ENCODE measurements at regions not wholly inside any gene's neighbourhood (a gene's known extent, or its start where the extent isn't known, plus 50 kb on each side); places are given as distances from the start of the nearest gene placed in this dataset.
A peak's percentile ranks its signal among the peaks of the same experiment; 100 is the strongest.

DNA sequence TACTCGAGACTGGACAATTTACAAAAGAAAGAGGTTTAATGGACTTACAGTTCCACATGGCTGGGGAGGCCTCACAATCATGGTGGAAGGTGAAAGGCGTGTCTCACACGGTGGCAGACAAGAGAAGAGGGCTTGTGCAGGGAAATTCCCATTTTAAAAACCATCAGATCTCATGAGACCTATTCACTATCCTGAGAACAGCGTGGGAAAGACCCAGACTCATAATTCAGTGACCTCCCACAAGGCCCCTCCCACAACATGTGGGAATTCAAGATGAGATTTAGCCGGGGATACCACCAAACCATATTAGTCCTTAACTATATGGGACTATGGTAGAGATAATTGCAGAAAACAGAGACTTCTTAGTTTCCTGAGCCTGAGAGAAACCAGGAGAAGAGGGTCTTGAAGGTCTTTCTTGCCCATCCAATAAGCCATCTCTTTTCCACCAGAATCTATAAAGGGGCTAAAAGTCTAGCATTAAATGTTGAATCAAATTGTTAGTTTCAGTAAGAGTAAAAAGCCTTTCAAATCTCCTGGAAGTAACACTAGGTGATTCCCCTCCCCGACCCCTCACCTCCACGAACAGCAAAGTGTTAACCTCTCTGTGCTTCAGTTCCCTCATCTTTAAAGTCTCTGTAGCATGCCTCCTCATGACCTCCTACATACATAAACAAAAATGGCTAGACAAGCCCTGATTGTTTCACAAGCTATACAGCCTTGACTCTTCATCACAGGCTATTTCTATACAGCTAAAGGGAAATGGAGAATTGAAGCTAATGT, 259.1 kb downstream of the TMEM167A start:
- H3K4me3 ChIP-seq (ENCODE audit: low read depth, low read length), result no peak overlapping the region
- no peak for DNase-seq (ENCODE audit: low read depth)

DNA sequence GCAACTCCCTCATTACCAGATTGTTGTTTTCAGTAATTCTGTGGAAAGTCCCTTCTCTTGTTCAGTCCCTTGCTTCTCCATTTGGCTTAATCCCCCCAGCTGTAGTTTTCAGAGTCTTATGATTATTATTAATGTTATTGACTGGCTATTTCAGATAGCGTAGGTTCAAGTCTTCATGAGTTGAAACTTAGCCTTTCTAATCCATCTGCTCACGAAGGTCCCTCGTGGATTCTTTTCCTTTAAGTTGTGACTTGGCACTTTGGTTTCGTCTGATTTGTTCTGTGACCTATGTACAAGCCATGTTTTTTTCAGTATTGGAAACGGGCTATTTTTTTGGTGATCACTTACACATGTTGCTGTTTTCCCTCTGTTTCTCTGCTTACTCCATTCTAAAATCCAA, 260.3 kb downstream of the TMEM167A start:
- no peak for DNase-seq (ENCODE audit: low read depth)
- H3K4me3 ChIP-seq (ENCODE audit: low read depth, low read length), result no peak overlapping the region

DNA sequence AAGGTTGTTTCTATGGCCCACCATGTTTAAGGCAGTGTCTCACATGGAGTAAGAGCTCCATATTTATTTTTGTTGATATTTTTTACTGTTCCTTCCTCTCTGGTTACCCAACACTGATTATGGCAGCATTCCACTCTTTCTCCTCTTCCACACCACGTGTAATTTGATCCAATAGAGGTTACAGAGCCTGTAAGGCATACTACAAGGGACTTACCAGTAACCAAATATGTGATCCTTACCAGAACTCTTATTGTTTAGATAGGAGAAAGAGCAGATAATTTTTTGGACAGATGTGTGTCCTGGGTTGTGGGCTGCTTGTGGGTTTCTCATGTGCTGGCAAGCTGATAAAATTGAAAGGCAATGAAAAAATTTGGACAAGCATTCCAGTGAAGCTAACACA, 261.3 kb downstream of the TMEM167A start:
- no peak for DNase-seq (ENCODE audit: low read depth)

DNA sequence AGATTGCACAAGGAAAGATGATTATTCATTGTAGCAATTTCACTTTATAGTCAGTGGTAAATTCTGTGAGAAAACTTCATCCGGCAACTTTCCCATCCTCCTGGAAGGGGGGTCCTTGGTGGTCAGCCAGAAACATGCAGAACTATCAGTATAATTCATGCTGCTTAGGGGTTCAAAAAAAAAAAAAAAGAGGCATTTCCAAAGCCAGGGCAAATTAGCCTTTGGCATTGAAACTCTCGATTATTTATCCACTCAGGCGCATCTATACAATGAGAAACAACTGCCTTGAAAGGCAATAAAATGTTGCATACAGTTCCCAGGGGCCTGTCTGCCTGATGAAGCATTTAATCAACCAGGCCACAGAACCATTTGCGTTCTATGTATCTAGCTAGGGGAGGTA, 263.3 kb downstream of the TMEM167A start:
- no peak overlapping the region for H3K4me3 ChIP-seq (ENCODE audit: low read depth, low read length)
- DNase-seq (ENCODE audit: low read depth), result no peak

More for the DNA sequence above, 261.3 kb downstream of the TMEM167A start:
- H3K4me3 ChIP-seq (ENCODE audit: low read depth, low read length), result no peak overlapping the region

DNA sequence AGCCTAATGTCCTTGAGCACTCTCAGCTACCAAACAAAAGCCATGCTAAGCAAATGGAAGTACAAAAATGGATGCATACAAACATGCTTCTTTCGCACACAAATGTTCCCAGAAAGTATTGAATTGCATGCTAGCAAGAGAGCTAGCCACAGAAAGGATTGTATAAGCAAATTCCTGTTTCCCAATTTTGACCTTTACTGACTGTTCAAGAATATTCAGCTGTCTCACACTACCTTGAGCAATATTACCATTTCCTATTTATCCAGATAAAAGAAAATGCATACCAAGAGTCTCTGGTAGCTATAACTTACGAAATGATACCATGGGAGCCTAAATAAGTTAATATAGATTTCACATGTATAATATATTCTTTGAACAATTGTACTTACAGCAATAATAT, 264.6 kb downstream of the TMEM167A start:
- no peak overlapping the region for H3K4me3 ChIP-seq (ENCODE audit: low read depth, low read length)
- peak; percentile 42 for DNase-seq (ENCODE audit: low read depth)

DNA sequence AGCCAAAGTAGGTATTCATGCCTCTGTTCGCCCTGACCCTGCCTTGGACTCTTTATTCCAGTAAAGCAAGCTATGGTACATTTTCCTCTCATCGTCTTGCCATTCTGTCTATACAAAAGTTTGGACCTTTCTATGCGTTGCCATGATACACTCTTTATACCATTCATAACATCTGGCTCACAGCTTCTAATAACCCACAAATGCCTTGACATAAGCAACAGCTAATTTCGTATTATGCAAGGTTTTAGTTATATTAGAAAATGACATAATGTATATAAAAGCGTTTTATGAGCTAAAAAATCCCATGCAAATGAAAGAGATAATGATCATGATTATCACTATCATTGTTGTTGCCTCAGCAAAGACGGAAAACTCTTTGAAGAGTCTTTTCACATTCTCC, 265.7 kb downstream of the TMEM167A start:
- no peak for DNase-seq (ENCODE audit: low read depth)
- H3K4me3 ChIP-seq (ENCODE audit: low read depth, low read length), result no peak overlapping the region

DNA sequence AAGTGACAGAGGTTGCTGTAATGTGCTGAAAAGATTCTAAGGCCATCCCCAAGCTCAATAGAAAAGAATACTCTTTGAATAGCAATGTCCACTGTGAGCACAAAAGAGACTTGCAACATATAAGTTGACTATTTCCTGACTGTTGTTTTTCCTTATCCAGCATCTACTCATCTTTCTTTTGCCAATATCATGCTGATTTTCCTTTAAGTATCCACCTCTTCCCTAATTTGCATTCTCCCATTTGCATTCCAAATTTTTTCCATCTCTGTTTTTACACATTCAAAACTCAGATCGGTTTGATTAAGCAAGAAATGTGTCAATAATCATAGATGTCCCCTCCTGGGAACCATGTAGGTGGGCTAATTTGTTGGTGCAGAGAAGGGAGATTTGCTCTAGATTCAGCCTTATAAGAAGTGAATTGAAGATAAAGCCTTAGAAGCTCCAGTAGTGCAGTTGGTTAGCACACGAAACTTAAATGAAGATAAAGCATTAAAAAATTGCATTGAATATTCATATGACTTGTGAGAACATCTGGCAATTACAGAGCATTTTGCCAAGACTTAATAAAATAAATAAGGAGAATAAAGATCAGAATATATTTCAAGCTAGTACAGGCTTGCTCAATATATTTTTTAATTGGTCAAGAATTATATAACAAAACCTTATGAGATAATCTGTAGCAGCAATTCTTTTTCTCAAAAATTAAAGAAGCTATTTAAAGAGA, 267.6 kb downstream of the TMEM167A start:
- DNase-seq (ENCODE audit: low read depth), result no peak
- no peak overlapping the region for H3K4me3 ChIP-seq (ENCODE audit: low read depth, low read length)

DNA sequence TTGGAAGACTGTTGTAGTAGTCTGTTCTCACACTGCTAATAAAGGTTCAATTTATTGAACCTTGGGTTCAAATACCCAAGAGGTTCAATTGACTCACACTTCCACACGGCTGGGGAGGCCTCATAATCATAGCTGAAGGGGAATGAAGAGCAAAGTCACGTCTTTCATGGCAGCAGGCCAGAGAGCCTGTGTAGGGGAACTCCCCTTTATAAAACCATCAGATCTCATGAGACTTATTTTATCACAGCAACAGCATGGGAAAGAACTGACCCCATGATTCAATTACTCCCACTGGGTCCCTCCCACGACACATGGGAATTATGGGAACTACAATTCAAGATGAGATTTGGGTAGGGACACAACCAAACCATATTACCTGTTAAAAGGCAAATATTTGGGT, 268.2 kb downstream of the TMEM167A start:
- peak; percentile 41 for DNase-seq (ENCODE audit: low read depth)

DNA sequence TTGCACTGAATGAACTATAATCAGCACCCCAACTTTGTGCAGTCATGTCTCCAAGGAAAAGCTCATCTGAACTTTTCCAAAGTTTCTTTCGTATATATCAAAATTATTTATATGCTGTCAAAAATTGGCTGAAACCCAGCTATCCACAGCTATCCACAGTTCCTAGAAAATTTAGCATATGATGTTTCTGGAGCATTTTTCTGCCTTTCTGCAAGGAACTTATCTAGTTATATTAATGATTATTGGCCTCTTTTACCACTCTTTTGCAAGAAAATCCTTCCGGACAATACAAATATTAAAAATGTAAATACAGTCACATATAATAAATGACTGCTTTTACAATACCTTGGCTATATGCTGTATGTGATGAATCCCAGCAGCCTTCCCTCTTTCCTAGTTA, 270.2 kb downstream of the TMEM167A start:
- DNase-seq (ENCODE audit: low read depth), result no peak
- H3K4me3 ChIP-seq (ENCODE audit: low read depth, low read length), result no peak overlapping the region

More for the DNA sequence above, 268.2 kb downstream of the TMEM167A start:
- H3K4me3 ChIP-seq (ENCODE audit: low read depth, low read length), result no peak overlapping the region

DNA sequence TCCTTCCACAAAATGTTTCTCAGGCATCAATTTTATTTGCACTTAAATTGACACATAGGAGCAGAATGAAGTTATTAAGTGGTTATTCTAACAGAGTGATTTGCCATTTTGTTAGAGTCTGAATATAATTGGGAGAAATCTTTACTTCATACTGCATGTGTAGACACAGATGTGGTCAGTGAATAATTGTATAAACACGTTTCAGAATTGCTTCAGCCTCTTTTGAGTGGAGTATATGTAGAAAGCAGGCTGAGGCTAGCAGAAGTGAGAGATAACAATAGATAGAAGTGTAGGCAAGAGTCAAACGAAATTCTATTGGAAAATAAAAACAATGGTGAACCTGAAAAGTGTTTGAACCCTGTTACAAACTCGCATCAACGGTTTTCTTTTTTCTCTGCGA, 270.7 kb downstream of the TMEM167A start:
- H3K4me3 ChIP-seq (ENCODE audit: low read depth, low read length), result no peak overlapping the region
- DNase-seq (ENCODE audit: low read depth), result no peak

DNA sequence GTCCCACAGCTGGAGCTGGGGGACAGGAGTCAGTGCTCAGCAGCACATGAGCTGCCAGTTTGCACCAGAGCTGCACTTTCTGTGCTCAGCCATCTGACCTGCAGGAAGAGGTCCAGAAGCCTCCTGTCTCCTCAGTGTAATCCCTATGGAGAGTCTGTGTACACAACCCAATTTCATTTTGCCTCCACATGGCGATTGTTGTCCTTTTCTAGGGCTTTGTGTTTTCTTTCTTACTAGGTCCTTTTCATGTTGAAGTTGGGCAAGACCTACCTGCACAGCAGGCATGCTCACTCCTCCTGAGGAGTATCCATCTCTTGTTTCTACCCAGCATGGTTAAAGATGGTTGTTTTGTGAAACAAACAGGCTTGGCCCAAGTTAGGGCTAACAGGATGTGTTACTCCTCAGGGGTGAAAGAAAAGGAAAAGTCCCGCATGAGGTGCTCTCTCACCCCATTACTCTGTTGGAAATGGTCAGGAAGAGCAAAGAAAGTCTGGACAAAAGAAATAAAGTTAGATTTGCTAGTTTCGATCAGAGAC, 273.0 kb downstream of the TMEM167A start:
- DNase-seq (ENCODE audit: low read depth), result no peak

DNA sequence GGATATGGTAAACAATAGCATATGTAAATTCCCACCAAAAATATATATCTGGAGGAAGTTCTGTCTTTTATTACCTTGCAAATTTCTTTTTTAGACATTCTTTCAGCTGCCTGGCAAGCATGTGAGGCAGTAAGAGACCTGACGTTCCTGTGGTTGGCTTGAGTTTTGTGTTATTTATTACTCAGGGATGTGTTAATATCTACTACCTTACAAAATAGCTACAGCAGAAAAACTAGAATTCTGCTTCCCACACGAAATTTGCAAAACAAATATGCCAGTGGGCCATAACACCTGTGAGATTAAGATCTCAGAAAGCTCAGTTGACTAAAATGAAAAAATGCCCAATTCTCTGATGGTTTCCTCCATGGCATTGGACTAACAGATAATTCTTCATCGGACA, 274.2 kb downstream of the TMEM167A start:
- DNase-seq (ENCODE audit: low read depth), result no peak
- H3K4me3 ChIP-seq (ENCODE audit: low read depth, low read length), result no peak overlapping the region

More for the DNA sequence above, 273.0 kb downstream of the TMEM167A start:
- no peak overlapping the region for H3K4me3 ChIP-seq (ENCODE audit: low read depth, low read length)

DNA sequence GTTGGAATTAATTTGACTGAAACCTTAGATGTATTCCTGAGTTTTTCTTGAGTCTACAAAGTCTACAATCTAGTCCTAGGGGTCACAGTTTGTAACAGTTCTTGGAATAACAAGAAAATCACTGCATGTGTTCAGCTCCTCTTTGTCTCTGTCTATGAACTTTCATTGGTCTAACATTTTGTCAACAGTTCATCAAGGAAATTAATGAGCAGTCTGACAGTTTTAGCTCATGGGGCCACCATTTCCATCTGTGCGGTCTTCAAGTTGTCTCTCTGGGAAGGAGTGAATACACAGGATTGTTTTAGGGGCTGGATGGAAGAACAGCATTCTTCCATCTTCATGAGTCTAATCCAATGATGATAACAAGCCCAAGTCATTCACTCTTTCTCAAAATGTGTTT, 276.4 kb downstream of the TMEM167A start:
- no peak overlapping the region for H3K4me3 ChIP-seq (ENCODE audit: low read depth, low read length)
- DNase-seq (ENCODE audit: low read depth), result no peak

DNA sequence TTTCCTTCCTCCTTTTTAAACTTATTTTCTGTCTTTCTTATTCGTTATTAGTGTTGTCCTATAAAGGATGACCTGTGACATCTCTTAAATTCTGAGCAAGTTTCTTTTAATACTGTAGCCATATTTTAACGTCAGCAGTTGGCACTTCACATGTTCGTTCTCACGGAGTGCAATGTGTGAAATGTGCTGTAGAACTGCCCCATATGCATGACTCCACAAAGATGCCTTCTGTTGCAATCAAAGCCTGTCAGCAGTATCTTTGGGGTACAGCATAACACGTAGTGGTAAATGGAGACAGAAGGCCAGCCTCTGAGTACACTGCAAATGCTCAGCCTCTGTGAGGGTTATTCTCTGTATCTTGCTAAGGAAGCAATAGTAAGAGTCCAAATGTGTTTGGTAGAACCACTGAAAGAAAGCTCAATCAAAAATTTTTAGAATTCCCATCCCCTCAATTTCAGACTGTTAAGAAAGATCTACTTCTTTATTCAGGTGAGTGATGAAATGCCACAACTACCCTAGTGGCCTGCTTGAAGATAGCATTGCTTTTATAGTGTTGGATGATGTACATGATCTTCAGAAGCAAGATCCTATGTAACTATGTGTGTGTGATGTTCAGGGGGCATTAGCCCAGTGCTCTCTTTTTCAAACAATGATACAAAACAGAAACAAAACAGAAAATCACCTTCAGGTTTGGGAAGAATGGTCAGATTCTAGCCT, 277.7 kb downstream of the TMEM167A start:
- no peak for DNase-seq (ENCODE audit: low read depth)
- no peak overlapping the region for H3K4me3 ChIP-seq (ENCODE audit: low read depth, low read length)

DNA sequence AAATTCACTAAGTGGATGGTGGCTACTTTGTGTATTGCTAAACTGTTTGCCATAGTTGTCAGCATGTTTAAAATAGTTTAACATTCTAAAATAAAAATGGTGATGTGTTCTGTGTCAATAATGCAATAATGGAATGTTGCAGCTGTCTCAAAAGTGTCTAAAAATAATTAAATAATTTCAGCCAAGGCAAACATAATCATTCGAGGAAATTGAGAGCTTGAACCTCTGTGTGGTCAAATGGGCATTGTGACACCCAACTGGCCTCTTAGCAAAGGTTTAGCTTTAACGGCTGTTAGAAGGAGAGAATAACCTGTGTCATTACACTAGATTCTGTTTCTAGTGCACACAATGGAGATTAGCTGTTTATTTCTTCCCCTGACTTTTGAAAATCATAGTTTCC, 278.5 kb downstream of the TMEM167A start:
- no peak overlapping the region for H3K4me3 ChIP-seq (ENCODE audit: low read depth, low read length)
- no peak for DNase-seq (ENCODE audit: low read depth)

DNA sequence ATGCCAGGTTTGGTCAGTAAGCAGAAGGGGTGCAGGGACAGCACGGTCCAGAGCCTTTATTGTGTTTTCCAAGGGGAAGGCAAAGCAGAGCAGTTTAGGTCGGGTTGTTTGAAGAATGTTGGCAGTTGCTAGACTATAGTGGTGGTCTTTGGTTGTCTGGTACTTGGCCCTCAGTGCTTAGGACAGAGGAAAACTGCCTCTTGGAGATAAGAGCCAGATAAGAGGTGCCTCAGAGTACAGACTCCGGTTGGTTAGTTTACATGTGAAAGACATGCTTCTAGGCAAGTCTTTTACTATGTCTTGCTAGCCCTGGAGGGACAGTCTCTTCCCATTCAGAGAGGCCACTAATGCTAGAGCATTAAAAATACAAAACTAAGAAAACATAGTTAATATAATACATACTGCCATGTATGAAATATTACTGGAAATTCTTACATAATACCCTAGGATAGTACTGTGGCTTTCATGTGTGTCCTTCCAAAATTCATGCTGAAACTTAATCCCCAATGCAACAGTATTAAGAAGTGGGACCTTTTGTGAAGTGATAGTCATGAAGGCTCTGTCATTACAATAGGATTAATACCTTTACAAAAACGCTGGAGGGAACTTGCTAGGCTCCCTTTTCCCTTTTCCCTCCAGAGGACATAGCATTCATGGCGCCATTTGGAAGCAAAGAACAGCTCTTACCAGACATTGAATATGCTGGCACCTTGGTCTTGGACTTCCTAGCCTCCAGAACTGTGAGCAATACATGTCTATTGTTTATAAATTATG, 280.4 kb downstream of the TMEM167A start:
- DNase-seq (ENCODE audit: low read depth), result no peak
- H3K4me3 ChIP-seq (ENCODE audit: low read depth, low read length), result no peak overlapping the region

DNA sequence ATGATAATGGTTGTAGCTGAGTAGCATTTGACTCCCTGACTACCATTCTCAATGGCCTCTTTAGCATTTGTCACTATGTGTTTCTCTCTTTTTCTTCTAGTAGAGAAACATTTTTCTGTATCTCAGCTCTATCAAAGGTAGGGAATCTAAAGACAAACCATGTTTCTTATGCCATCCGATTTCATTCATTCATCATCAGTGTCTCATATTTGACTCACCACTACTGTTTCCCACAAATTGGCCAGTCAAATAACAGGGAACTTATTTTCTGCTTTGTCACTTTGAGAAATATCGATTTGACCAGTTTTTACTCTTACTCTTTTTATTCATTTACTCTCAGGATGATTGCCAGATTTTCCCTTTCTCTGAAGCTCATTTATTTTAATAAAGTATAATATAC, 282.3 kb downstream of the TMEM167A start:
- DNase-seq (ENCODE audit: low read depth), result no peak
- no peak overlapping the region for H3K4me3 ChIP-seq (ENCODE audit: low read depth, low read length)

DNA sequence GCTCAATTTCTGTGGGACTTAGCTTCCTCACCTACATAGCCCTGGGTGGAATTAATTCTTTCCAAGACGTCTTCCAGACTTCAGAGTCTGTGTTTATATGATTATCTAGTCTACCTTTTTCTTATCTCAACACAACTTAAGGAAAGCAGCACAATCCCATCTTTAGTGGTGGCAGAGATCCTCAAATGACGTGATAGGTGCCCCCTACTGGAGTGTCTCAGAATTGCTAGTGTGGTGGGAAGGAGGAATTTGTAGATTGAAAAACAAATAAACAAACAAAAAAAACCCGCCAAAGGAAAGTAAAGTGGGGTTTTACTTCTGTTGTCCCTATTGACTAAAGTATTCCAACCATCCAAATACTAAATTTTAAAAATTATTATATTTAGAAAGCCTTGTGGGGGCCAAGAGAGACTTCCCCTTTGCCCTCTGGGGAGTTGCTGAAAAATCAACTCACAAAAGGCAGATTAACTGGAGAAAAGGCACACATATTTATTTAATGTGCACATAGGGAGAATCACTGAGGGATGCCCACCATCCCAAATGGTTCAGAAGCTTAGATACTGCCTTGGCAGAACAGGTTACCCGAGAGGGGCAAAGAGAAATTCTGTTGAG, 283.3 kb downstream of the TMEM167A start:
- no peak for DNase-seq (ENCODE audit: low read depth)
- no peak overlapping the region for H3K4me3 ChIP-seq (ENCODE audit: low read depth, low read length)

DNA sequence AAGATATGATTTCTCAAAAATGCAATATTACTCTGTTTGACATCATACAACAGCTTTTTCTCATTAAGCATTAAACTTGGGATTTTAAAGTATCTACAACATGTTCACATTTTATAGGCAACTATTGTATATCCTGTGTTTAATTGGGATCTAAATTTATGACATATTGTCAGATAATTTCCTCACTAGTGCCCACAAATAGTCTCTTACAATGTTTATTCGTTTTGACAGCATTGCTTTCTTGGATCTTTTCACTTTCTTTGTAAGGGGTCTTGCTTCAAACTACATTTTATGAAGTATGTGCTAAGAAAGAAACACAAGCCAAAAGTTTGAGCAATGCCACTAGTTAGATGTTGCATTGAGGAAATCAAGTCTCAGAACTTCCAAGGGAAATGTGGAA, 285.1 kb downstream of the TMEM167A start:
- no peak overlapping the region for H3K4me3 ChIP-seq (ENCODE audit: low read depth, low read length)
- no peak for DNase-seq (ENCODE audit: low read depth)
